SH-SY5Y (cell line): ENCODE measurements at regions not wholly inside any gene's neighbourhood (a gene's known extent, or its start where the extent isn't known, plus 50 kb on each side); places are given as distances from the start of the nearest gene placed in this dataset.

Experiments
- GATA2 ChIP-seq: IDR thresholded peaks from 2 replicates; pipeline ENCODE4 v1.6.1; 2011; ENCODE audit warnings: mild to moderate bottlenecking, low read depth, low read length
- GATA3 ChIP-seq: IDR thresholded peaks from 2 replicates; pipeline ENCODE4 v1.6.1; 2011; ENCODE audit warnings: low read depth, mild to moderate bottlenecking, low read length, moderate library complexity

GRCh38 chr22:33162196-33162595 is 104.0 kb upstream of the SYN3 start:
- TF ChIP-seq GATA3 (no peak; the same call in 1 of the 2 replicates), GATA2 (peak; percentile 70)
